ENCODE measurements at regions not wholly inside any gene's neighbourhood (a gene's known extent, or its start where the extent isn't known, plus 50 kb on each side); places are given as distances from the start of the nearest gene placed in this dataset.
A peak's percentile ranks its signal among the peaks of the same experiment; 100 is the strongest.

- H3K9ac ChIP-seq (replicated peaks in 1 of 4; ENCODE audit: extremely low read depth in 1 of 4, low read depth in 3 of 4, low read length in 3 of 4): no peak overlapping the region
- H3K36me3 ChIP-seq (ENCODE audit: control insufficient read depth in 2 of 4, insufficient read depth in 4 of 4, low read length in 3 of 4): no peaks in the 10 kb centered on the region
- H3K4me1 ChIP-seq (replicated peaks in 1 of 4; ENCODE audit: control insufficient read depth in 3 of 4, insufficient read depth in 4 of 4, low read length in 3 of 4): peaks cover 0 to 16% (median 10%) of the 10 kb centered on the region in 4 experiments; a peak in 6 of 7 replicates
- peak overlapping the region; percentile 29 for H4K91ac ChIP-seq (replicated peaks; ENCODE audit: insufficient read length, low read length)
- H3K23me2 ChIP-seq (ENCODE audit: low read depth, low read length): no peaks in the 10 kb centered on the region
- DNase-seq (ENCODE audit: low read depth in 1 of 2, low spot score in 2 of 2) (no peak), FAIRE-seq (no peak)
- no peaks in the 10 kb centered on the region for H4K20me1 ChIP-seq (replicated peaks in 1 of 2; ENCODE audit: control insufficient read depth in 1 of 2, insufficient read depth in 2 of 2, low read length in 2 of 2)
- 0 out of 2 replicates have a peak overlapping the region, but pooled peaks have one; percentile 39 for H3K18ac ChIP-seq (ENCODE audit: extremely low read depth, low read length)
- no peak overlapping the region for H2AFZ ChIP-seq (ENCODE audit: low read length)
- ChIA-PET POLR2A (ENCODE audit: partially characterized antibody) (interaction anchor here (0.7 to 1.5 kb wide), 3 partner anchors 10 to 134 kb away, joined by 3 to 5 read pairs (median 3); no protein-coding TSS in a partner anchor), CTCF (ENCODE audit: partially characterized antibody) (interaction anchor here (0.6 to 1.1 kb wide), 3 partner anchors 87 to 203 kb away, joined by 3 to 8 read pairs (median 3); no protein-coding TSS in a partner anchor)
- H3K4me3 ChIP-seq (ENCODE audit: extremely low read depth in 1 of 4, insufficient read depth in 2 of 4, low read depth in 3 of 4, low read length in 4 of 4): no peak overlapping the region
- H2BK5ac ChIP-seq (ENCODE audit: low read depth, low read length): 0 out of 2 replicates have a peak overlapping the region, but pooled peaks have one; percentile 49
- no peak overlapping the region for H3K4me2 ChIP-seq (ENCODE audit: insufficient read depth in 1 of 2, low read depth in 2 of 2, low read length in 2 of 2)
- no peaks in the 10 kb centered on the region for H3K79me1 ChIP-seq (ENCODE audit: low read depth, low read length)
- TF ChIP-seq CEBPB (IDR thresholded peaks at IDR 0.05; ENCODE audit: low read depth, low read length) (no peak), GABPA (IDR thresholded peaks at IDR 0.05; ENCODE audit: borderline replicate concordance, insufficient read depth, low read length) (no peak), E2F6 (IDR thresholded peaks at IDR 0.05) (no peak), CREB1 (IDR thresholded peaks at IDR 0.05) (no peak), SP4 (IDR thresholded peaks at IDR 0.05; ENCODE audit: low read length) (no peak), POLR2A (IDR thresholded peaks at IDR 0.05; ENCODE audit: control extremely low read depth in 1 of 2, low read depth in 2 of 2, low read length in 2 of 2) (no peak), SIX5 (IDR thresholded peaks at IDR 0.05; ENCODE audit: low read depth, low read length) (no peak), POLR2AphosphoS5 (IDR thresholded peaks at IDR 0.05; ENCODE audit: low read depth, low read length) (no peak), NANOG (IDR thresholded peaks at IDR 0.05; ENCODE audit: insufficient read depth, low read depth, low read length, poor library complexity, severe bottlenecking) (no peak), TAF1 (IDR thresholded peaks at IDR 0.05; ENCODE audit: low read depth, low read length) (no peak), KDM5A (IDR thresholded peaks at IDR 0.05; ENCODE audit: low read length) (no peak), YY1 (IDR thresholded peaks at IDR 0.05; ENCODE audit: low read depth, low read length) (no peak)
- H3K9me3 ChIP-seq (ENCODE audit: insufficient read depth in 2 of 2, low read depth in 1 of 2, low read length in 1 of 2): no peaks in the 10 kb centered on the region
- no peak overlapping the region for H3K23ac ChIP-seq (ENCODE audit: insufficient read length)
- H2AK5ac ChIP-seq (ENCODE audit: low read depth, low read length): no peak overlapping the region; the same call in 1 of the 2 replicates
- H2BK12ac ChIP-seq (ENCODE audit: low read depth, low read length): 0 out of 2 replicates have a peak overlapping the region, but pooled peaks have one; percentile 55
- H3K56ac ChIP-seq (replicated peaks; ENCODE audit: insufficient read length, low read depth, low read length): no peak overlapping the region
- no peak overlapping the region for H4K5ac ChIP-seq (ENCODE audit: insufficient read length, low read depth, low read length)
- H4K8ac ChIP-seq (ENCODE audit: extremely low read depth, insufficient read depth, low read length): no peak overlapping the region
- no peak overlapping the region for H3K14ac ChIP-seq (ENCODE audit: insufficient read length)
- peaks cover 0 to 37% (median 26%) of the 10 kb centered on the region in 4 experiments; a peak in 6 of 7 replicates for H3K27me3 ChIP-seq (replicated peaks in 1 of 4; ENCODE audit: control insufficient read depth in 3 of 4, extremely low read depth in 1 of 4, insufficient read depth in 3 of 4, low read length in 3 of 4)
- 0 out of 2 replicates have a peak overlapping the region, but pooled peaks have one; percentile 1 for H2BK20ac ChIP-seq (ENCODE audit: low read length)
- no peak overlapping the region for H3K27ac ChIP-seq (ENCODE audit: low read depth, low read length)
- WGBS, 2 experiments (ENCODE audit: extremely low coverage in 1 of 2, insufficient coverage in 1 of 2, insufficient read length in 1 of 2, insufficient replicate concordance in 2 of 2, low coverage in 1 of 2, low lambda C conversion rate in 2 of 2, missing lambda C conversion rate in 1 of 2): 77% methylated on average over 7 of the region's 7 CpGs; no CpG with 5 or more reads in 1 of the 2 experiments
- H2BK120ac ChIP-seq (replicated peaks; ENCODE audit: low read depth, low read length): no peak overlapping the region
- no peaks in the 10 kb centered on the region for H3K79me2 ChIP-seq (ENCODE audit: control insufficient read depth in 1 of 2, insufficient read depth in 2 of 2, low read length in 2 of 2)
- H2BK15ac ChIP-seq (ENCODE audit: low read length): 0 out of 2 replicates have a peak overlapping the region, but pooled peaks have one; percentile 24
- no peak overlapping the region for H3K4ac ChIP-seq (replicated peaks; ENCODE audit: insufficient read length, low read depth, low read length)
Observed at GRCh38 chr3:193868590-193868989, 267.4 kb upstream of the HES1 start.

All from H1 (cell line).